ENCODE measurements at regions not wholly inside any gene's neighbourhood (a gene's known extent, or its start where the extent isn't known, plus 50 kb on each side); places are given as distances from the start of the nearest gene placed in this dataset.

GRCh38 chr18:1872274-1872673 is 699.0 kb downstream of the METTL4 start:
- Mint-ChIP-seq H3K4me3 (no peak overlapping the region), H3K4me1 (peaks cover 5% of the 10 kb centered on the region; the same call in 1 of the 2 replicates), H3K9me3 (peaks cover 3% of the 10 kb centered on the region; the same call in 1 of the 2 replicates), H3K27me3 (ENCODE audit: low read depth) (no peaks in the 10 kb centered on the region), H3K27ac (no peak overlapping the region), H3K36me3 (no peaks in the 10 kb centered on the region)
- ATAC-seq, result no peak
- CTCF ChIA-PET, result no interaction called here
- TF ChIP-seq ZNF232 (CRISPR knock-in tag; IDR thresholded peaks at IDR 0.05) (no peak), NFE2L1 (CRISPR knock-in tag; IDR thresholded peaks at IDR 0.05) (no peak), E2F1 (CRISPR knock-in tag; IDR thresholded peaks at IDR 0.05) (no peak), PRDM15 (CRISPR knock-in tag; IDR thresholded peaks at IDR 0.05) (no peak), ATF1 (CRISPR knock-in tag; IDR thresholded peaks at IDR 0.05) (no peak), ZNF512 (CRISPR knock-in tag; IDR thresholded peaks at IDR 0.05; ENCODE audit: borderline replicate concordance) (no peak)
- TF ChIP-seq, protein P1, sequence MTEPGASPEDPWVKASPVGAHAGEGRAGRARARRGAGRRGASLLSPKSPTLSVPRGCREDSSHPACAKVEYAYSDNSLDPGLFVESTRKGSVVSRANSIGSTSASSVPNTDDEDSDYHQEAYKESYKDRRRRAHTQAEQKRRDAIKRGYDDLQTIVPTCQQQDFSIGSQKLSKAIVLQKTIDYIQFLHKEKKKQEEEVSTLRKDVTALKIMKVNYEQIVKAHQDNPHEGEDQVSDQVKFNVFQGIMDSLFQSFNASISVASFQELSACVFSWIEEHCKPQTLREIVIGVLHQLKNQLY (CRISPR knock-in tag; IDR thresholded peaks at IDR 0.05), result no peak
- DNase-seq (ENCODE audit: low spot score), result no peak
- POLR2A ChIA-PET, result no interaction called here

DNA sequence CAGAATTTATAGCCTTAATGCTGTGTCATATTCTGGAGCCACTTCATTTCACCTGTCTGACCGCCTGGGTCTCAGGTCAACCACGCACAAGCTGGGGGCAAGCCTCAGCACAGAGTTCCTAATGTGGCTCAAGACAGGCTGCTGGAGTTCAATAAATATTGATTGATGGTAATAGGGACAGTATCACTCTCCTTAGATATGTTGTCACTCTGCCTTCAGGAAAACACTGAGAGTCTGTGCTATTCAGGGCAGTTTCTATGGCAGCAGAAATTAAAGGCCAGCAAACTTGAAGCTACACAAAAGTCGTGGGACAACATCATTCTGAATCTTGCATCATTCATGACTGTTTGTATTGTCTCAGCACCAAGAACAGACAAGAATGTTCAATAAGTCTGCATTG is 696.1 kb downstream of the METTL4 start:
- H3K9me3 Mint-ChIP-seq, result 0 out of 2 replicates have a peak, but pooled peaks cover 4% of the 10 kb centered on the region
- no peak for TF ChIP-seq ETV6 (CRISPR knock-in tag; IDR thresholded peaks at IDR 0.05)
- no peak for TF ChIP-seq ESRRA (CRISPR knock-in tag; IDR thresholded peaks at IDR 0.05; ENCODE audit: borderline replicate concordance)
- no peak for TF ChIP-seq NFYB (CRISPR knock-in tag; conservative IDR thresholded peaks at IDR 0.05; ENCODE audit: low read depth)
- TF ChIP-seq ZNF425 (CRISPR knock-in tag; conservative IDR thresholded peaks at IDR 0.05), result no peak
- TF ChIP-seq NR1H2 (CRISPR knock-in tag; IDR thresholded peaks at IDR 0.05), result no peak
- TF ChIP-seq ZNF232 (CRISPR knock-in tag; IDR thresholded peaks at IDR 0.05), result no peak
- TF ChIP-seq SMAD3 (CRISPR knock-in tag; IDR thresholded peaks at IDR 0.05; ENCODE audit: borderline replicate concordance), result no peak
- no peak for TF ChIP-seq ELF4 (CRISPR knock-in tag; IDR thresholded peaks at IDR 0.05; ENCODE audit: low read depth)
- TF ChIP-seq, protein P2, sequence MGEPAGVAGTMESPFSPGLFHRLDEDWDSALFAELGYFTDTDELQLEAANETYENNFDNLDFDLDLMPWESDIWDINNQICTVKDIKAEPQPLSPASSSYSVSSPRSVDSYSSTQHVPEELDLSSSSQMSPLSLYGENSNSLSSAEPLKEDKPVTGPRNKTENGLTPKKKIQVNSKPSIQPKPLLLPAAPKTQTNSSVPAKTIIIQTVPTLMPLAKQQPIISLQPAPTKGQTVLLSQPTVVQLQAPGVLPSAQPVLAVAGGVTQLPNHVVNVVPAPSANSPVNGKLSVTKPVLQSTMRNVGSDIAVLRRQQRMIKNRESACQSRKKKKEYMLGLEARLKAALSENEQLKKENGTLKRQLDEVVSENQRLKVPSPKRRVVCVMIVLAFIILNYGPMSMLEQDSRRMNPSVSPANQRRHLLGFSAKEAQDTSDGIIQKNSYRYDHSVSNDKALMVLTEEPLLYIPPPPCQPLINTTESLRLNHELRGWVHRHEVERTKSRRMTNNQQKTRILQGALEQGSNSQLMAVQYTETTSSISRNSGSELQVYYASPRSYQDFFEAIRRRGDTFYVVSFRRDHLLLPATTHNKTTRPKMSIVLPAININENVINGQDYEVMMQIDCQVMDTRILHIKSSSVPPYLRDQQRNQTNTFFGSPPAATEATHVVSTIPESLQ (CRISPR knock-in tag; IDR thresholded peaks at IDR 0.05), result no peak
- TF ChIP-seq, protein P3, sequence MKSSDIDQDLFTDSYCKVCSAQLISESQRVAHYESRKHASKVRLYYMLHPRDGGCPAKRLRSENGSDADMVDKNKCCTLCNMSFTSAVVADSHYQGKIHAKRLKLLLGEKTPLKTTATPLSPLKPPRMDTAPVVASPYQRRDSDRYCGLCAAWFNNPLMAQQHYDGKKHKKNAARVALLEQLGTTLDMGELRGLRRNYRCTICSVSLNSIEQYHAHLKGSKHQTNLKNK (CRISPR knock-in tag; IDR thresholded peaks at IDR 0.05), result no peak
- no peak for TF ChIP-seq E2F1 (CRISPR knock-in tag; IDR thresholded peaks at IDR 0.05)
- TF ChIP-seq, protein P1 (CRISPR knock-in tag; IDR thresholded peaks at IDR 0.05), result no peak
- TF ChIP-seq JAZF1 (CRISPR knock-in tag; IDR thresholded peaks at IDR 0.05), result no peak
- TF ChIP-seq TP53 (CRISPR knock-in tag; IDR thresholded peaks at IDR 0.05), result no peak
- TF ChIP-seq JUN (CRISPR knock-in tag; IDR thresholded peaks at IDR 0.05), result no peak
- no peak for TF ChIP-seq ZBTB21 (CRISPR knock-in tag; IDR thresholded peaks at IDR 0.05; ENCODE audit: borderline replicate concordance)

More for the DNA sequence above, 696.1 kb downstream of the METTL4 start:
- no peak overlapping the region for H3K27ac Mint-ChIP-seq
- no peak overlapping the region for H3K4me3 Mint-ChIP-seq
- H3K27me3 Mint-ChIP-seq (ENCODE audit: low read depth), result no peaks in the 10 kb centered on the region
- ATAC-seq (no peak), DNase-seq (ENCODE audit: low spot score) (no peak)
- peaks cover 5% of the 10 kb centered on the region; the same call in 1 of the 2 replicates for H3K4me1 Mint-ChIP-seq
- ChIA-PET POLR2A (no interaction called here), CTCF (no interaction called here)
- H3K36me3 Mint-ChIP-seq, result no peaks in the 10 kb centered on the region

Data from WTC11 (cell line).